Vagina (tissue), 2 donors: ENCODE measurements at regions not wholly inside any gene's neighbourhood (a gene's known extent, or its start where the extent isn't known, plus 50 kb on each side); places are given as distances from the start of the nearest gene placed in this dataset.

Experiments used
- DNase-seq, 2 donors: peaks; one replicate each; pipeline ENCODE4 v3.0.0-alpha.2; 2017; ENCODE audit errors: extremely low spot score in 2 of 2
- H3K27ac ChIP-seq: fragments of 200-600 bp; sonication (generic); one replicate; pipeline ENCODE4 v1.5.1; 2019
- H3K27me3 ChIP-seq: fragments of 200-600 bp; sonication (generic); one replicate; pipeline ENCODE4 v1.5.1; 2019
- H3K36me3 ChIP-seq, 2 donors: fragments of 200-600 bp; sonication (generic); one replicate each; pipeline ENCODE4 v1.5.1; 2017 to 2019
- H3K4me1 ChIP-seq: fragments of 200-600 bp; sonication (generic); one replicate; pipeline ENCODE4 v1.5.1; 2019
- H3K4me3 ChIP-seq, 2 donors: fragments of 200-600 bp; sonication (generic); 1 replicate in 1 of 2; 2 replicates in 1 of 2; pipeline ENCODE4 v1.5.1; 2016 to 2019
- H3K9me3 ChIP-seq: fragments of 200-600 bp; sonication (generic); one replicate; pipeline ENCODE4 v1.5.1; 2019
- CTCF ChIP-seq, 3 experiments: fragments of 450-650 bp in 2 of 3; fragments of 200-600 bp in 1 of 3; sonication (generic) in 1 of 3; IDR thresholded peaks; one replicate each; pipeline ENCODE4 v1.5.1; 2017 to 2019; ENCODE audit warnings: antibody characterized with exemption in 3 of 3, mild to moderate bottlenecking in 2 of 3, moderate library complexity in 2 of 3
- POLR2A ChIP-seq, 2 donors: fragments of 450-650 bp; IDR thresholded peaks; one replicate each; pipeline ENCODE4 v1.6.1; 2017; ENCODE audit warnings: antibody characterized with exemption in 2 of 2, mild to moderate bottlenecking in 2 of 2, moderate library complexity in 2 of 2
- POLR2AphosphoS5 ChIP-seq, 2 donors: sonication (generic); formaldehyde crosslinking; IDR thresholded peaks; one replicate each; pipeline ENCODE4 v1.9.0; 2017; ENCODE audit warnings: antibody characterized with exemption in 2 of 2, mild to moderate bottlenecking in 2 of 2, low read depth in 1 of 2; ENCODE audit not compliant: insufficient read depth in 1 of 2
- intact Hi-C: fragments of 100-400 bp; cut with DNase I; formaldehyde crosslinking; loops from one replicate; pipeline ENCODE4 v1.15.1; 2023

DNA sequence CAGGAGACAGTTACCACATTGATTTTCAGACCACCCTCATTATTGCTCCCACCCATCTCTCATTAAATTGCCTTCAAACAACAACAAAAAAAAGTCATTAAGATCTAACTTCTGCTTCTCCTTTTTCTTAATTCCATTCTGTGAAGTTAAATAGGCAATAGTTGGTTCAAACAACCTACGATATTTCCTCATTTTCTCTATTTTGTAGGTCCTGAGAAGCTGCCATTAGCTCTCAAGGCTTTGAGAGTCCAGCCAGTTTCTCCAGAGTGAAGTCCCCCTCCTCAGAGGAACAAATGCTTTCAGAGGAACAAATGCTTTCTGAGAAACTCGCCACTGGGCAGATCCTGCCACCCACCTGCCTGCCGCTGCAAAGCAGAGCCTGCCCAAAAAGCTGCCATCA is 125.6 kb downstream of the ETS2 start:
- intact Hi-C loops, result no loop called here
- Histone ChIP-seq H3K36me3 (no peaks in the 10 kb centered on the region), H3K9me3 (no peaks in the 10 kb centered on the region), H3K4me3 (no peak overlapping the region), H3K4me1 (peaks cover 21% of the 10 kb centered on the region), H3K27ac (no peak overlapping the region), H3K27me3 (no peaks in the 10 kb centered on the region)
- TF ChIP-seq POLR2AphosphoS5 (IDR thresholded peaks at IDR 0.05; ENCODE audit: insufficient read depth in 1 of 2, low read depth in 1 of 2) (no peak), CTCF (IDR thresholded peaks at IDR 0.05) (no peak), POLR2A (IDR thresholded peaks at IDR 0.05) (no peak)
- no peak for DNase-seq

- peak overlapping the region; percentile 66 for H3K27ac ChIP-seq
- intact Hi-C loops, result no loop called here
- DNase-seq, result no peak
Observed at GRCh38 chr21:38930853-38931252, 125.1 kb downstream of the ETS2 start.

GRCh38 chr21:38930066-38930465 is 124.3 kb downstream of the ETS2 start:
- H3K27ac ChIP-seq, result peak overlapping the region; percentile 66
- intact Hi-C loops, result no loop called here

More at GRCh38 chr21:38930853-38931252, 125.1 kb downstream of the ETS2 start:
- H3K27me3 ChIP-seq, result no peaks in the 10 kb centered on the region
- H3K4me1 ChIP-seq, result peaks cover 25% of the 10 kb centered on the region
- no peaks in the 10 kb centered on the region for H3K36me3 ChIP-seq
- no peak overlapping the region for H3K4me3 ChIP-seq
- H3K9me3 ChIP-seq, result no peaks in the 10 kb centered on the region
- TF ChIP-seq CTCF (IDR thresholded peaks at IDR 0.05) (no peak), POLR2AphosphoS5 (IDR thresholded peaks at IDR 0.05; ENCODE audit: insufficient read depth in 1 of 2, low read depth in 1 of 2) (peak in 1 of 2 donors; percentile 38)

GRCh38 chr21:38929652-38930051 is 123.9 kb downstream of the ETS2 start:
- Histone ChIP-seq H3K4me3 (no peak overlapping the region), H3K4me1 (peaks cover 35% of the 10 kb centered on the region), H3K36me3 (no peaks in the 10 kb centered on the region), H3K27me3 (no peaks in the 10 kb centered on the region), H3K27ac (peak overlapping the region; percentile 66), H3K9me3 (no peaks in the 10 kb centered on the region)
- intact Hi-C loops, result loop anchor here (10.0 kb wide), 1 partner anchor 55 kb away; no protein-coding TSS in a partner anchor
- TF ChIP-seq CTCF (IDR thresholded peaks at IDR 0.05), result no peak
- DNase-seq, result no peak

More at GRCh38 chr21:38930066-38930465, 124.3 kb downstream of the ETS2 start:
- Histone ChIP-seq H3K27me3 (no peaks in the 10 kb centered on the region), H3K4me1 (peaks cover 33% of the 10 kb centered on the region), H3K4me3 (no peak overlapping the region), H3K9me3 (no peaks in the 10 kb centered on the region), H3K36me3 (no peaks in the 10 kb centered on the region)
- TF ChIP-seq POLR2A (IDR thresholded peaks at IDR 0.05), result no peak
- no peak for TF ChIP-seq POLR2AphosphoS5 (IDR thresholded peaks at IDR 0.05; ENCODE audit: insufficient read depth in 1 of 2, low read depth in 1 of 2)
- no peak for TF ChIP-seq CTCF (IDR thresholded peaks at IDR 0.05)
- DNase-seq, result no peak

- no peak for TF ChIP-seq POLR2AphosphoS5 (IDR thresholded peaks at IDR 0.05; ENCODE audit: insufficient read depth in 1 of 2, low read depth in 1 of 2)
- TF ChIP-seq CTCF (IDR thresholded peaks at IDR 0.05), result no peak
- no peak for TF ChIP-seq POLR2A (IDR thresholded peaks at IDR 0.05)
- intact Hi-C loops, result loop anchor here (10.0 kb wide), 1 partner anchor 56 kb away; no protein-coding TSS in a partner anchor
- Histone ChIP-seq H3K4me3 (no peak overlapping the region), H3K27ac (no peak overlapping the region), H3K36me3 (no peaks in the 10 kb centered on the region), H3K27me3 (no peaks in the 10 kb centered on the region), H3K9me3 (no peaks in the 10 kb centered on the region), H3K4me1 (peaks cover 35% of the 10 kb centered on the region)
- no peak for DNase-seq
Observed at GRCh38 chr21:38929142-38929541, 123.4 kb downstream of the ETS2 start.
